Stimulated activated naive CD4-positive, alpha-beta T cell treated with Interleukin-2 at 50 U/mL for 16 hours (primary cell): ENCODE measurements at regions not wholly inside any gene's neighbourhood (a gene's known extent, or its start where the extent isn't known, plus 50 kb on each side); places are given as distances from the start of the nearest gene placed in this dataset.

ENCODE experiments used
- DNase-seq: peaks from one replicate; lab custom pipeline; 2025; lab: John Stamatoyannopoulos, UW

DNA sequence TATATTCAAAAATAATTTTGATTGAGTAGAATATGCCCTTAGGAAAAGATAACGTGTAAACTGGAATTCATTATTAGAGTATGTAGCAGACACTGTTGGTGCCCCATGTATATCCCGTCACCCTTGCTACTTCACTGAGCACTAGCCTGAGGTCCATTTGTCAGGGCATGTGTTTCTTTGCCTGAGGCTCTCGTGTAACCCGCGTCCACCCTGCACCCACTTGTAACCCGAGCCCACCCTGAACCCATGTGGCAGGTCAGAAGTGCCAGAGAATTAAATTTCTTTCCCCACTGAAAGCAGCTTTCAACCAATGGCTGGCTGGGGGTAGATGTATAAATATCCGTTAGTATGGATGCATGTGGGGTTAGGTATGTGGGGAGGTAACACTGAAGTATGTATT lies 474.2 kb upstream of the ZNF385D start:
- no peak for DNase-seq

DNA sequence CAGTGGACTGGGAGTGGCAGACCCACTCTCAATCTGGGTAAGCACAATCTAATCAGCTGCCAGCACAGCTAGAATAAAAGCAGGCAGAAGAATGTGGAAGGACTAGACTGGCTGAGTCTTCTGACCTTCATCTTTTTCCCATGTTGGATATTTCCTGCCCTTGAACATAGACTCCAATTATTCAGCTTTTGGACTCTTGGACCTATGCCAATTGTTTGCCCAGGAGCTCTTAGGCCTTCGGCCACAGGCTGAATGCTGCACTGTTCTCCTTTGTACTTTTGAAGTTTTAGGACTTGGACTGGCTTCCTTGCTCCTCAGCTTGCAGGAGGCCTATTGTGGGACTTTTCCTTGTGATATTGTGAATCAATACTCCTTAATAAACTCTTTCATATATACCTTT lies 477.7 kb upstream of the ZNF385D start:
- DNase-seq, result no peak

DNA sequence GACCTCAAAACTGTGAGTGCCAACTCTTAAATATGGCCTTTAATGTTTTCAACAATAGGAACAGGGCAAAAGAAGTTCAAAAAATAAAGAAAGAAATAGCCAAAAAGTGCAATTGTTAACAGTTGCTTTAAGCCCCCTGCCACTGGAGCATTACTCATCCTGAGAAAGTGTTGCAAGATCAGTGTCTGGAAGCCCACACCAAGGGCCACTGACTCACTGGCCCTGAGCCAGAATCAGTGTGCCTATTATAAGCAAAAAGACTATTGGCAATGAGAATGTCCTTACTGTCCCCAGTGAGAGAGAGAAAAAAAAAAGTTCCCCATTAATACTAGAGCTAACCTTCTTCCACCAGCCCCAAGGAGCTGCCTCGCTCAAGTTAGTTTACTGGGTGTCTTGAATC lies 480.1 kb upstream of the ZNF385D start:
- no peak for DNase-seq

DNA sequence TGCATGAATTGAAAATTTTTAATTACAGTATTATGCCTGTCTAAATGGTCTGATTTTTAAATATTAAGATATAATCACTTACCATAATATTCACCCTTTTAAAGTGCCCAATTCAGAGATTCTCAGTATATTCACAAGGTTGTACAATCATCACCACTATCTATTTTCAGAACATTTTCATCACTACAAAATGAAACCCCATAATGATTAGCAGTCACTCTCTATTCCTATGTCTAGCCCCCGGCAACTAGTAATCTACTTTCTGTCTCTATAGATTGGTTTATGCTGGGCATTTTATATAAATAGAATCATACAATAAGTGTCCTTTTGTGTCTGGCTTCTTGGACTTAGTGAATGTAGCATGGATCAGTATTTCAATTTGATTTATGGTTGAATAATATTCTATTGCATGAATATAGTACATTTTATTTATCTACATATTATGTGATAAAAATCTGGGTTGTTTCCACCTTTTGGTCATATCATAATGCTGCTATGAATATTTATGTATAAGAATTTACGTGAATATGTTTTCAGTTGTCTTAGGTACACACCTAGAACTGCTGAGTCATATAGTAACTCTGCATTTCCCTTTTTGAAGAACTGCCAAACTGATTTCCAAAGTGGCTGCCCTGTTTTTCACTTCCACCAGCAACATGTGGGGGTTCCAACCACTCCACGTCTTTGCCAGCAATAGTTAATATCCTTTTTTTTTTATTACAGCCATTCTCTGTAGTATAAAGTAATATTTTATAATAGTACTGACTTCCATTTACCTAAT lies 485.7 kb upstream of the ZNF385D start:
- no peak for DNase-seq

DNA sequence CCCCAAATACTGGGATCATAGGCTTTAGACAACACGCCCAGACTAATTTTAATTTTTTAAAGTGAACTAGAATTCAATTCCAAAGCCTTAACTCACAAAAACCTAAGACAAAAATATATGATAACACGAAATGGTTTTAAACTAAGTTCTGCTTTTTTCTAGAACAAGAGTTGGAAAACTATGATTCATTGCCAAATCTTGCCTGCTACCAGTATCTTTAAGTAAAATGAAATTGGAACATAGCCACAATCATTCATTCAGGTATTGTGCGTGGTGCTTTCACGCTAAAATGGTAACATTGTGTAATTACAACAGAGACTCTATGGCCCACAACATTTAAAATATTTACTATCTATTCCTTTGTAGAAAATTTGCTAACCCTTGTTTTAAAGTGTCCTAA lies 488.0 kb upstream of the ZNF385D start:
- no peak for DNase-seq

DNA sequence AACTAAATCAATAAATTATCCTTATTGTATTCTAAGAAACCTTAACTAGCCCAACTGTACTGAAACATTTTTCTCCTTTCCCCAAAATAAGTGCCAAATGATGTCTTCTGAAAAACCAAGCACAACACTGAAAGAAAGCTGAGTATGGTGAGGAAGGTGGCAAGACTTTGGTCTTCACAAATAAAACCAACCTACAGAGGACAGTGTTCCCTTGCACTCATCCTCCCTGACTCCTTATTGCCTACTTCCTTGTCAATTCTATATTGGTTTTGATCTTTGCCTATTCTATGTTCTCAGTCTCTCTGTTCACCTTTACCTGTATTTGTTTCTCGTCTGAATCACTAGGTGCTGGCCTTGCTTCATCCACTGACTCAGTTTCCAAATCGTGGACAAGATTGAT lies 490.1 kb upstream of the ZNF385D start:
- DNase-seq, result no peak

DNA sequence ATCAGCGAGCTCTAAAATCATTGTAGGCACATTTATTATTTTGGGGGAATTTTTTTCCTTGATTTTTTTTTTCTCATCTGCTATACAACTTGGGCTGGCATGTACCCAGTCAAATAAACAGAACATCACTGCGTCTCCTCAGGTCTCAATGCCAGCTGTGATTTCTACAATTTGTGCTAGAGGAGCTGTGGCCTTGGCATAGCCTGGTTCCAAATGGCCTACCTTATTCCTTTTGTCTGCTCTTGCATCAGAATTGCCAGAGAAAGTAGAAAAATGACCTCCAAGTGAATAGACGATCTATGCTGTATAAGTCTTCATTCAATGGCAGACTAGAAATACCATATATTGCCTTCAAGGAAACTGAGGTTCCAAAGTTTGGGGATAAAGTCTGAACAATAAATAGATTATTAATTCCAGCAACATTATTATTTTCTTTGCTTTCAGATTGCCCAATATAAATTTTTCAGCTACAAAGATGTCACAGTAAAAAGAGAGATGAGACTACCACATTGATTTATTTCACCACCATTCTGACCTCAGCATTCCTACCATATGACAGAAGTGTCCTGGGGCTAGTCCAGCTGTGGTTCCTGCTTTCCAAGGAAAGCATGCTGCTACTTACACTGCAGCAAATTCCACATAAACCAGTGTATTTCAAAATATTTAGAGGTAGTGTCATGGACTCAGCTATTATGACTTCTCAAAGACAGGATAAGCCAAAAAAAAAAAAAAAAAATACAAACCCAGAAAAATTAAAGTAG lies 493.9 kb upstream of the ZNF385D start:
- no peak for DNase-seq

DNA sequence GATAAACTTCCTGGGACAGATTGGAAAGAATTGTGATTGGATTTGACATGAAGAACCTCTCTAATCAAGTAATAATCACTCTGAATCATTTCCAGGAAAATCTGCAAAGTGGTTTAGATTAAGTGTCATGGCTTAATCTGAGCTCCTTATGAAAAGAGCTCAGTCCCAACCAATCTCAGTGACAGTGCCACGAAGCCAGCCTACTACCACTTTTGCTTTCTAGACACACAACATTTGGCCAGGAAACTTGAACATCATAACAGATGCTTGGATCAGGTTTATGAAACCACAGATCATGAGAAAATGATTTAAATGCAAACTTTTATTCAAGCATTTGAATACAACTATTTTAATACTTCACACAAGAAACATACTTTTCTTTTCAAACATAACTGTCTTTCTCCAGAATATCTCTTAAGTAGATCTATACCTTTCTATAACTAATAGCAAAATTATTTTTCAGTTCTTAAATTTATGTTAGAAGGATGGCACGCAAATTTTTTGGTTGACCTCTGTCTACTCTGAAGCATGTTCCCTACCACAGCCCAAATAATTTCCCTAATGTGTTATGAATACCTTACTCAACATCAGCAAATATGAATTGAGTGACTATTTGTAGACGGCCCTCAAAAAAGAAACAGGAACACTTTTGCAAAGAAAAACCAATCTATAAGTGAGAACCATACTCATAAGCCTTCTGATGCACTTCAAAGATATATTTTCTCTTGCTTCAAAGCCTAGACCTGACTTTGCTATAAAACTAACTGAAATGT lies 495.0 kb upstream of the ZNF385D start:
- DNase-seq, result no peak

DNA sequence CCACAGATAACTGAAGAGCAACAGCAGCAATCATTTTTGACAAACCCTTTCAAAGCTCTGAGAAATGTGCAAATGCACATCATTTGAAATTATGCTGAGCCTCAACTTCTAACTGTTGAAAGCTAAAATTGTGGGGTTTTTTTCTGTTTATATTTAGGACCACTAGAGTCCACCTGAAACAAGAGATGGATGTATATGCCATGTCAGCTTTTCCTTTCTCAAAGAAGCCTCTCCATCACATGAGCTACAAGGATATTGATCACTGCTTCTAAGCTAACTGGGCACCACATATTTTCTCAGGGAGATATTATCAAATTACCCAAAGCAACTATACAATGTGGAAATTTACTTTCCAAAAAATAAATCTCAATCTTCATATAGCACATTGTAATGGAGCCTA lies 498.6 kb upstream of the ZNF385D start:
- DNase-seq, result no peak

DNA sequence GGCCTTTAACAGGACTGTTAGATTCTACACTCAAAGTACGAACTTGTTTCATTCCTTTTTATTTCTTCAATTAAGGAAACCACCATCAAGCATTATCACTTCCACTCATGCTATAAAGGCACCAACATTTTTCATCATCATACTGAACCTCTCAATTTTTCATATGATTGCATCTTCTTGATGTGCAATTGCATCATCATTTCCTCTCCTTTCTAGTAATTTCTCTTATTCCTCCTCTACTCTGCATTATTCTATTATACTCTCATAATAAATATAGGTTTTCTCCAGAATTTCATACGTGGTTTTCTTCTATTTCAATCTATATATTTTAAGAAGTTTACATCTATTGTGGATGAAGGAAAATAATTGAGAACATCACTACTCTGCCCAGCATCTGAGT lies 506.2 kb upstream of the ZNF385D start:
- DNase-seq, result no peak

DNA sequence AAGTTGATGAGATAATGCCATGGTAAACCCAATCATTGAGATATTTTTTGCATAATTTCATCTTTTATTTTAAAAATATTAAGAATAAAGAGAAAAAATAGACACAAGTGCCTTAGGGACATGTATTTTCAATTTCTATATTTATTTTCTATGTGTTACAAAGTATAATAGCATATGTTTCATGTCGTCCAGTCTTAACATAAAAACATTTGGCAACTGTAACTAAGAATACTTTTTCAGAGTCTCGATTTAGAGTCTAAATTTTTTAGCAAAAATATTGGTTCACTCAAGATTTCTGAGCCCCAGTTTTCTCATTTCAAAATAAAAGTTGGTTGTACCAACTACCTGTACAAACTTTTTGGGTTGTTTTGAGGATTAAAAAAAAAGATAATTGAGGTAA lies 511.4 kb upstream of the ZNF385D start:
- DNase-seq, result no peak

DNA sequence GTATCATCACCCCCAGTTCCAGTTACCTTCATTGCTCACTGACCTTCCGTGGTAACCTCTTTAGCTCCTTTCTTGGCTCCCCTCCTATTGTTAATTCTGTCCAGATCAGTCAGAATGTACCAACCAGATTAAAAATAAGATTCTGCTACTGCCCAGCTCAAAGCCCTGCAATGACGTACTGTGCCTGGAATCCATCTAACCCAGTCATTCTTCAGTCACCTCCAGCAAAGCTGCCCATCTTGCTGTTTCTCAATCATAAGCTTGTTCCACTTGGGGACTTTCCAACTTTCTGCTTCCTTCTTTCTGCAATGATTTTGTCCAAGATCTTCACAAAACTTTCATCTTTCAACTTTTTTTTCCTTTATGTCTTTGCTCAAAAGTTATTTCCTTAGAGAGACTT lies 512.0 kb upstream of the ZNF385D start:
- DNase-seq, result no peak

DNA sequence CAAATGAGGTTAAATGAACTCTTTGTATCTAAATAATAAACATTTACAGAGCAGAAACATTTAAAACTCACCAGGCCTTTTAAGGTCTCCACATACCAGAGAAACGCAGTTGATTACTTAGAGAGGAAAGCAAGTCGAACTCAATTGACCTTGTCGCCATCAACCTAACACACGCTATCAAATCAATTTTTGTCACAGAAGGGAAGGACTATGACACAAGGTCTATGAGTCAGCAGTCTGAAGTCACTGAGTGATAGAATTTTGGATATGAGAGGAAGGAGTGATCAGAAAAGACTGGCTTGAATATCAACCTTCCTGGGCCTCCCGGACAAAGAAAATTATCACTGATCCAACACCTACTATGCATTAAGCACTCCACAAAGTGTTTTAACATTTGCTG lies 514.4 kb upstream of the ZNF385D start:
- DNase-seq, result no peak

DNA sequence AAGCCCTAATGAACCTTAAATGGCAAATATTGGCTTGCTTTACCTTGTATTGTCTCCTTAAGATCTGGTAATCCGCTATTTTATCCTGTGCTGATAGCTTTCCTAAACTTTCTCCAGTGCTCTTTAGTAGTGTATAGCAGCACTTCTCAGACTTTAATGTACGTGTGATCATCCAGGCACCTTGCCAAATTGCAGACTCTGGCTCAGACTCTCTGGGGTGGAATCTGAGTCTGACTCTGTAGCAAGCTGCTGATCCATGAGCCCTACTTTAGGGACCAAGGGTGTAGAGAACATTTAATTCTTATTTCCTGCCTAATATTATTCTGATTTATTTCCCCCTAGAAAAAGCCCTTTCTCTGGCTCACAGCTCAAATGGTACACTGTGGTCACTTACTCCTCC lies 518.8 kb upstream of the ZNF385D start:
- no peak for DNase-seq

DNA sequence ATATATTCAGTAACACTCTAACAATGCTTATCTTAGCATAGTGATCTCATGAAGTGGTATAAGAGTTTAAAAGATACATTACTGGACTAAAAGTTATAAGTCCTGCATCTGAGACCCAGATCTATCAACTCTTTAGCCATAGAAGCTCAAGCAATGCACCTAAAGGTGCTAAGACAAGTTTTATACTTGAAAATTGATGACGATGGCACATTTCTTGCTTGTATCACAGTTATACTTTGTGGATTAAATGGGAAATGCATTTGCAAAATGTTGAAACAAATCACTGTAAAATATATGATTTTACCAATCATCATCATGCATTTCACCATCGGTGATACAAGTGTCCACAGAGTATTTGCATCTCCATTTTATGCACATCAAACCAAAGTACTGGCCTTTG lies 525.3 kb upstream of the ZNF385D start:
- DNase-seq, result no peak

DNA sequence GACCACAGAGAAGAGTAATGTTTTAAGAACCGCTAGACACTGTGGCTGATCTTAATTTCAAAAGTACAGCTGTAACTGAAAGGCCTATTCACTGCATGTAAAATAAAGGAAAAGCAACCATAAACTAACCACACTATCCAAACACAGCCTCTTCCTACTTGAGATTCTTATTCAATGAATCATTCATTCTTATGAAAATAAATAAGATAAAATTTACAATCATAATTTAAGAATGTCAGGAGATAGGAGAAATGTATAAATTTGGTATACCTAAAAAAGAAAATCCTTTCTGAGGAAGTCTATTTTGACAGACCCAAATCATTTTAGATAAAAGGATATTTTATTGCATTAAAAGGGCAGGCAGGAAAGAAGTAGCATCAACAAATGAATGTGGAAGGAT lies 533.5 kb upstream of the ZNF385D start:
- no peak for DNase-seq

DNA sequence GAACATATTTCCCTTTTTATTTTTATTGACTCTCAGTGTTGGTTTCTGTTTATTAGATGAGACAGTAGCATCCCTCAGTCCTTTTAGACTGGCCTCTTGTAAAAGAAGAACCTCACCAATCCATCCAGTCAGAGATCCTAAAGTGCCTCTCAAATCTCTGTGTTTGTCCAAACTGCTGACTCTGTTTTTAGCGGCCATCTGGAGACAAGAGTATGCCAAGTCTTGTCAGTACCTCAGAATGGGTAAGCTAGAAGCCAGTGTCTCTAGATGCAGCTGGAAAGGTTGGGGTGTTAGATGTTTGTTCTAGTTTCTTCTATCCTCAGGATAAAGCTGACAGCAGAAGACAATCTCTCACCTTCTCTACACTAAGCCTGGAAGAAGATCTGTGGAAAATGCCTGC lies 537.7 kb upstream of the ZNF385D start:
- DNase-seq, result no peak

DNA sequence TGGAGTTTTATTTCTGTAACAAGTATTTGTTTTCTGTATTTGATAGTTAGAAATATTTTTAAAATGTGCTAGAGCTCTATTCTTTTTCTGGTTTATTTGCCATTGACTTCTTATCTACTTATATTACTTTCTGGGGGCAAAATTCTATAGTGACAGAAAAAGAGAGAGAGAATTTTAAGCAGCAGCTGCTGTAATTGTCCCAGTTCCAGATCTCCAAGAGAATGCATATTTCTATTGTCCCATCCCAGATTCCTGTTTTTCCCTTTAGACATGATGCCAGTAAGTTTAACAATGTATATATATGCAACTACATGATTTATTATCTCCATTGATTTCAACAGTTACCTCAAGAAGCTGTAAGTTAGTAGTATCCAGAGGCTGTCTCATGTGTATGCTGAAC lies 541.7 kb upstream of the ZNF385D start:
- no peak for DNase-seq

DNA sequence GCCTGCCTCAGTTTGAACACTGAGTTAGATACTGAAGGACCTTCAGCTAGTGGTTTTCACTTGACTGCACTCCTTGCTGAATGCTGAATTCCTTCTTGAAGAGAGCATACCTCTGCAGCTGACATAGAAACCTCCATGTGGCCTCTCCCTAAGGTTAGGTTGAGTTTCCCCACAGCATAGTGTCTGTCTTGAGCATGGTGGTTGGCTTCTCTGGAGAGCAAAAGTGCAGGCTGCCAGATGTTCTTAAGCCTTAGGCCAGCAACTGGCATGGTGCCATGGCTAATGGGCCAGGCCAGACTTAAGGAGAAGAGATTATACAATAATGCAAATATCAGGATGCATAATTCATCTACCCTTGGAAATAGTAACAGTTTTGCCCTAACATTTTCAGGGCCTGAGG lies 545.6 kb upstream of the ZNF385D start:
- no peak for DNase-seq

DNA sequence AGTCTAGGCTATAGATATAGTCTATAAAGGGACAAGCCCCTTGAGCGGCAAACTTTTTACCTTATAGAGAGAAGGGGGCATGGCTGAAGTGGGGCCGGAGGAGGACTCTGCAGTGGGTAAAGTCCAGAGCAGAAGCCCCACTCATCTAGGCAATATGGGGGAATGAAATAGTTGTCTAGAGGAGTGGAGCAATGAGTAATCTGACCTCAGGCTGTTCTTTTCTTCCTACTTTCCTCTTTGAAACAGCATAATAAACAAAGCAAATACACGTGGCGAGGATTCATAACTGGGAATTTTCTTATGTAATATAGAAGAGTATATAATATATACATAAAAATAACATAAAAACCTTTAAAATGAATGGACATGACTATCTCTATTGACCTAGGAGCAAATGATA lies 546.4 kb upstream of the ZNF385D start:
- no peak for DNase-seq

DNA sequence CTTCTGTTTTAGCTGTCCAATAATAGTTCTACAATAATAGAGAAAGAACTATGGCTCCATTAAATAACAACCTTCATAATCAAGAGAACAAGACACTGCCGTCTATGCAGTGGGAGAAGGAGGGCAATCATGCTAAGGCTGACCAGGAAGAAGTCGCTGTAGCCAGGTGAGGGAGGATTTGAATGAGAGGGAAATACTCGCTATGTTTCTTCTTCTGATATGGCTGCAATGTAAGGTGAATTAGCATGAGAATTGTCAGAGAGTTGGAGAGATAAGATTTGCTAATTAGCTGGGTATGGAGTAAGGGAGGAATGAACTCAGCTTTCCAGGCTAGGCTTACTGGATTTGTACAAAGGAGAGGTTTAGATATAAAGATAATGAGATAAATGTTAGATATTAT lies 555.4 kb upstream of the ZNF385D start:
- DNase-seq, result no peak

DNA sequence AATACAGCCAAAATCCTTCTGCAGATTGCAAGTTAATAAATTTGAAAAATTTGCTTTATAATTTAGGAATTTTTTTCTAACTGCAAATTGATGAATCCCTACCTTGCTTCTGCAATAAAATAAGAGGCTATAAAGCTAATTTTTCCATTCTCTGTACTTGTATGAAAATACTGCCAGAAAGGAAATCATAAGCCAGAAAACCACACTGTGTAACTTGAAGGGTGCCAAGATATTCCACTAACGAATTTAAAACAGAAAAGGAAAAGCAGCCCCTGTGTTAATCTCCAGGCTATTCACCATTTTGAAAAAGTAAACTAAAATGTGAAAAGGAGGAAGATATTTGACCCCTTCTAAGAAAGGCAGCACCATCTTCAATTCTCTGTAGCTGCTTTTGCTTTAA lies 557.9 kb upstream of the ZNF385D start:
- no peak for DNase-seq

DNA sequence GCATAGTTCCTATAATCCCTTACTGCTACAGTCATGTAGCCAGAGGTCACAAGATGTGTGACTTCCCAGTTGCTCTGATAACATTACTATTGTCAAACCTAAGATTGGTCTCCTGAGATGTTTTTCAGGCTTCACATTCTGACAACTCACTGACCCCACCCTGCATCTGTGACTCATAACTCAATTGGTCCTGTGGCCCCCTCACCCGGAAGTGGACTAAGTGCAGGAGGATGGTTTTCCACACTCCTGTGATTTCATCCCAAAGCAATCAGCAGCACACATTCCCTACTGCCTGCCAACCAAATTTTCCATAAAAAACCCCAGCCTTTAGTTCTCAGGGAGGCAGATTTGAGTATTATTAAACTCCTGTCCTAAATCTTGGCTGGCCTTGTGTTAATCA lies 564.9 kb upstream of the ZNF385D start:
- no peak for DNase-seq
